Activated T-cell treated with anti-CD3 and anti-CD28 coated beads, Interleukin-2, amount 50 U/mL, for 1 hour (primary cell): ENCODE measurements at regions not wholly inside any gene's neighbourhood (a gene's known extent, or its start where the extent isn't known, plus 50 kb on each side); places are given as distances from the start of the nearest gene placed in this dataset.

Experiments used
- DNase-seq: peaks from one replicate; pipeline ENCODE4 v3.0.0-alpha.2; 2020

DNA sequence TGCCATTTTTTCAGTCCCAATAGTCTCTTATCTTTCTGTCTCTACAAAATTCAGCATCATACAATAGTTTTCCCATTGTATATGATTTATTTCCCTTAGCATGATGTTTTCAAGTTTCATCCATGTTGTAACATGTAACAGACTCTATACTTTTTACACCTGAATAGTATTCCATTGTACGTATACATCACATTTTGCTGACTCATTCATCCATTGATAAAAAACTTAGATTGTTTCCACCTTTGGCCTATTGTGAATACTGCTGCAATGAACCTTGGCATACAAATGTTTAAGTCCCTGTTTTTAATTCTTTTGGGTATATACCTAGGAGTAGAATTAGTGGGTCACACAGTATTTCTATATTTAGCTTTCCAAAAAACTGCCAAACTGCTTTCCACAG lies 349.3 kb upstream of the CDH2 start:
- no peak for DNase-seq

DNA sequence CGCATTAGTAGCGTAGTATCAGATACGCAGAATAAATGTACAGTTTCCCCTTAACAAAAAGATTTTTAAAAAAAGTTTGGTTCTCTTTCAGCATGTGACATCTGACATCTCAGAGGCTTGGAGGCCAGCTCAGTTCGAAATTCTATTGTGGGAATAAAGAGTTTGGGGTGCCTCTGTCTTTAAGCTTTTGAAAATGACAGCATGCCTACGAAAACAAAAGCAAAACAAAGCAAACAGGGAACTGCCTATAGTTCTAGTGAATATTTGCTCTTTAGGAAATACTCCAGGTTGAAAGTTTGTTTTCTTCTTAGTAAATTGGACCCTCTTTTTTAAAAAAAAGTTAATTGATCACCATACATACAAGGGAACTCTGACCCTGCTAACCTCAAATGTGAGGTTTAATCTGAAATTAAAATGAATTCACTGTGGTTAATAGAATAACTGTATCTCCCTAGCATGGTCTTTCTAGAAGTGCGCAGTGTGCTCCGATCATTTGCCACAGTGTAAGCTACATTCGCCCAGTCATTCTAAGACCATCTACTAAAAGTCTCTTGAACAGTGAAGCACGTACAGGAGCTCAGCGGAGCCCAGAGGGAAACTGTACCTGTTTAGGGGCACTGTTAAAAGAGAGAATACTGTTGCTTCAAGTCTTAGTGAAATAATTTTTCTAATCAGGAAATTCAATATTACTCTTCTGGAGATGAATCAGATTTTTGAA lies 347.0 kb upstream of the CDH2 start:
- DNase-seq = no peak

DNA sequence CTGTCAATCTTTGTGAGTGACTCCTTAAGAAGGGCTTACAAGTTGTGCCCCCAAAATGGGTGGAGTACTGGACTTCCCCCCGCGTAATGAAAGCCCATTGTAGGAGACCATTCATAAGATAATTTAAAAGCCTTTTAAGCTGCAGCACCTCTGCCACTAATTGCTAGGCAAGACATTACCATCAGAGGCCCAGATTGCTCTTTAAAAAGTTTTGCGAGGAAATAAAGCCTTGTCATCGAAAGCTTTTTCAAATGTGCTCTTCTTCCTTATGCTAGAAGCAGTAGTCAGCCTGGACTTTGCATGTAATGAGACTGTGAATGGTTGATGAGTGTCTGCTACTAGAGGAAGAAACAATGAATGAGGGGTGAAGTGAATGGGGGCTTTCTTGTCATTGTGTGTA lies 345.3 kb upstream of the CDH2 start:
- DNase-seq = no peak

DNA sequence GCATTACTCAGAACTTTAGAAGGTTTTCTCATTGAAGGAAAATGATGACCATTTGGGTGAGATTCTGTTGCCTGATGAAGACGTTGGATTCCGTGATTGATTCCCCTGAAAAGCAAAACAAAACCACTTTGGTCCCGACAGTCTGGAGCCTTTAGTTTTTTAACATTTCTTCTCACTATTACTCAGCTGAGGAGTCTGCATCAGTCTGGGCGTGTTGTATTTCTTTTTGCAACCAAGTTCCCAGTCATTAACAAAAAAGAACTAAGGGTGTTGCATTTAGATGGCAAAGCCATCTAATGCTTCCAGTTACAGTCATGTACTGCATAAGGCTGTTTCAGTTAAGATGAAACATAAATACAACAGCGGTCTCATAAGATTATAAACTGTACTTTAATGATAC lies 343.1 kb upstream of the CDH2 start:
- no peak for DNase-seq

DNA sequence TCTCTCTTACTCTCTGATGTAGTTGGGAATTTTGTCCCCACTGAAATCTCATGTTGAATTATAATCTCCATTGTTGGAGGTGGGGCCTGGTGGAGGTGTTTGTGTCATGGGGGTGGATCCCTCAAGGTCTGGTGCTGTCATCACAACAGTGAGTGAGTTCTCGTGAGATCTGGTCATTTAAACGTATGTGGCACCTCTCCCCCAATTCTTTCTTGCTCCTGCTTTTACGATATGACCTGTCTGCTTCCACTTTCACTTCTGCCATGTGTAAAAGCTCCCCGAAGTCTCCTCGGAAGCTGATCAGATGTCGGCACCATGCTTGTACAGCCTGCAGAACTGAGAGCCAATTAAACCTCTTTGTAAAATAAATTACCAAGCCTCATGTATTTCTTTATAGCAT lies 337.8 kb upstream of the CDH2 start:
- no peak for DNase-seq

DNA sequence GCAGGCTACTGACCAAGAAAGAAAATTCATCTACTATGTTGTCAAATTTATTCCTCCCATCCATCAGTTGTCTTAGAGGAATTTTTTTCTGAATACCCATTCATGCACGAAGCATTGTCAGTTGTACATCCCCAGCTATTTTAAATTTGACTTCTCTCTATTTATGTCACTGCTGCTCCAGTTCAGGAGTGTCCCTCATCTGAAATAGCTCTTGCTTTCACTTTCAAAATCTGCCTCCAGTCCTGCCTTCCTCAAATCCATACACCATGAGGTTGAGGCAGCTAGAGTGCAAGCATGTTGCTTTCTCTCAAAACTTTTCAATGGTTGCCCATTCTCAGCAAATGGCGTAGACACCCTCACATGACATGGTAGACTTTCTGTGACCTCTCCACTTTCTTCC lies 335.4 kb upstream of the CDH2 start:
- no peak for DNase-seq

DNA sequence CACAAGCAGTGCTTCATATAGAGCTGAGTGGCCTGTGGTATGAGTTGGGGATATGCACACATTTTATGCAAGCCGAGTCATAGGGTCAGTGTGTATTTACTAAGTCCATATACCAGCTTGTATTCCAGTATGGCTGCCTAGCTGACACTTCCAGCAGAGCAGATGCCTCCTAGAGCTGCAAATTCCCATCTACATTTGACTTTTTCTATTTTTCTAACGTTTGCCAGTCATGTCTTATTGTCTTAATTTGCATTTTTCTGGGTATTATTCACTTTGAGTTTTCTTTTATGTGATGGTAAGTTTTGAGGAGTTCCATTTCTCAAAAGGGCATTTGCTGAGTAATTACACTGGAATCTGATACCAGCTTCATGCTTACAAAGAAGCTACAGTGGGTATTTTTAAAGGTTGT lies 334.5 kb upstream of the CDH2 start:
- DNase-seq = no peak

DNA sequence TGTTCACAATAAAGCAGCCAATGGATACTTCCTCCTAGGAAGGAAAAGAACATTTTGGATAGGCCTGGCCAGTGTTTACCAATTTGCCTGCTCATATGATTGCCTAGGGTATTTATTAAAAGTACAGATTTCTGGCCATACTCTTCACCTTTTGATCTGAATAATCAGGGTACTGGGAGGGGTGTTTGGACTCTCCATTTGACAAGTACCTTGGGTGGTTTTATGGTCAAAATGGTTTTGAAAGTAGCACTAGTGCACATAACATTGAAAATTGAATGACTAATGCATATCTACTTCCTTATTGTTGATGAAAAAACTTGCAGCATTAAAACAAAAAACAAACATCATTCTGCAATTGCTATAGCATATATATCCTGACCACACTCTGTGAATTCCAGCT lies 333.3 kb upstream of the CDH2 start:
- no peak for DNase-seq

DNA sequence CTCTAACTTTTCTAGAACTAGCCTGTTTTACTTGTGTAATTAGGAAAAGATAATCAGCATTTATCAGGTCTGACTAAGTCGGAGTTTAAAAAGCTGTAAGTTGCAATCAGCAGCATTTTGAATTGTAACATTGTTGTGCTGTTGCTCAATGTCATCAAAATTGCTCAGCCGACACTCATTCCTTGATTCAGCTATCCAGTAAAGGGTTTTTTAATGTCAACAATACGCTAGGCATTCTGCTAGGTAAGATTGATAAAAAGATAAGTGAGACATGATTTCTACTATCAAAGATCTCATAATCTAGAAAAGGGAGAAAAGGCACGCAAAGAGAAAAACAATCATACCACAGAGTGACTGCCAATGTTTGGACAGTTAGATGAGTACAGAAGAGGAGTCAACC lies 327.1 kb upstream of the CDH2 start:
- DNase-seq = no peak

DNA sequence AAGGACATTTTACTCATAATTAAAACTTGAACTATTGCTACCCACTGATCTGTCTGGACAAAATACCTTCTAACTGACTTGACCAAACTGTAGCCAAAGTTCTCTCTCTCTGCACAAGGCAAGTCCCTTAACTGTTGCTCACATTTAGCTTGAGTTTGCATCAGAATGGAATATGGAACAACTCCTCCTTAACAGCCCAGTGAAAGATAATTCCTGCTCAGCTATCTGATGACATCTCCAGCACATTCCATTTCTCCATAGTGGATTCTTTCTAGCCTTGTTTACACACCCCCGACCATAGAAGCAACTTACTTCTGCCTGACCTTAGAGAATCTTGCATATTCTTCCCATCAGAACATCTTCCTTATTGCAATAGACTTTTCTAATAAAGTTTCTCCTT lies 317.2 kb upstream of the CDH2 start:
- DNase-seq = no peak

DNA sequence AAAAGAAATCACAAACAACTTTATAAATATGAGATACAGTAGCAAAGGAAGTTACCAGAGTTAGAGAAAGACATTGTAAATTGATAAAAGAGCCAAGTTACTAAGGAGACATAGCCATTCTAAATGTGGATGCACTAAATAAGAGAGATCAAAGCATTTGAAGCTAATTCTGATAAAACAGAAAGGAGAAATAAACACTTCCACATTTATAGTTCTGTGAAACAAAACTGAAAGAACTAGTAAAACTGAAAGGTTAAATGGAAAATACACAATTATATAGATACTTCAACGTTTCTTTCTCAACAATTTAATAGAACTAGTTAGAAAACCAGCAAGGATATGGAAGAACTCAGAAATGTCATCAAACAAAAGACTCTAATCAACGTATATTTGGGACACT lies 309.0 kb upstream of the CDH2 start:
- DNase-seq = no peak

DNA sequence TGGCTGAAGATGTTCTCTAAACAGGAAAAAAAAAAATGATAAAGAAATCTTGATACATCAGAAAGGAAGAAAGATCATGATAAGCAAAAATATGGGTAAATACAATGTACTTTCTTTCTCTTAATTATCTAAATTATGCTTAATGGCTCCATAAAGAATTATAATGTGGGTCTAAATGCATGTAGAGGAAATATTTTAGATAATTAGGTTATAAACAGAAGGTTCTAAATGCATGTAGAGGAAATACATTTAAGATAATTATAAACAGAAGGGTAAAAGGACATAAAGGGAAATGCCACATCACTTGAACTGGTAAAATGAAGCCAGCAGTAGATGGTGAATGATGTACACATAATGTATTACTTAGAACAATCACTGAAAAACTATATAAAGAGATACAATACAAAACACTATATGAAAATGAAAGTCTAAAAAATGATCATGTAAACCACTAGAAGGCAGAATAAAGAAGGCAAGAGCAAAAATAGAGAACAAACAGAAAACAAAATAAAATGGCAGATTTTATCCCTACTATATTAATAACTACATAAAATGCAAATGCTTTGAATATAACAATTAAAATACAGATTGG lies 308.4 kb upstream of the CDH2 start:
- no peak for DNase-seq

DNA sequence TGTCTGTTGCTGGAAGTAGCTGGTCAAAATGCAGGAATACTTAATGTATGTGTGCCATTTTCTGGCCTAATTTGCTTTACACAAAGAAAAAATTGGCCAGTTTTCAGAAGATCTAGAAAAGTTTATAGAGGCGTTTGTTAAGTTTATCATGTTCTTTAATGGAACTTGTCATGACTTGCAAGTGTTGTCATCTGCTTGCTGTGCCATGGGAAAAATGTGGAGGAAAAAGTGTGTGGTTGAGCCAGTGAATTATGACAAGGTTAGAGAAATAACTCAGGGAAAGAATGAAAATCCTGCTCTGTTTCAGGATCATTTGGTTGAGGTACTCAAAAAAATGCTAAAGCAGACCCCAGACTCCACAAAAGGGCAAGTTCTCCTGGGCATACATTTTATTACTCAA lies 301.6 kb upstream of the CDH2 start:
- DNase-seq = no peak

DNA sequence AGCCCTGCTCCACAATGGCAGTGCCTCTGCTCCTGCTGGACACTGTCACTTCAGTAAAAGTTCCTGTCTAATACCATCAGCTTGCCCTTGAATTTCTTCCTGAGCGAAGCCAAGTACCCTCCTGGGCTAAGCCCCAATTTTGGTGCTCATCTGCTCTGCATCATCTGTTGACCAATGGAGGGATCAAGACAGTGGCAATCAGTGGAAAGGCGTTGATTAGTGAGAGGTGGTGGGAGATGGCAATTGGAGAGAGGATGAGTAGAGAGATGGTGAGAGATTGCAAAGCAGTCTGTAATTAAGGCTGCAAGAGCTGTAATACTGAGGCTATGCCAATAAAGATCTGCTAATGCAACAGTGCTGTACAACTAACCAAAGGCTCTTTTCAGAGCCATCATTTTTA lies 299.4 kb upstream of the CDH2 start:
- no peak for DNase-seq

DNA sequence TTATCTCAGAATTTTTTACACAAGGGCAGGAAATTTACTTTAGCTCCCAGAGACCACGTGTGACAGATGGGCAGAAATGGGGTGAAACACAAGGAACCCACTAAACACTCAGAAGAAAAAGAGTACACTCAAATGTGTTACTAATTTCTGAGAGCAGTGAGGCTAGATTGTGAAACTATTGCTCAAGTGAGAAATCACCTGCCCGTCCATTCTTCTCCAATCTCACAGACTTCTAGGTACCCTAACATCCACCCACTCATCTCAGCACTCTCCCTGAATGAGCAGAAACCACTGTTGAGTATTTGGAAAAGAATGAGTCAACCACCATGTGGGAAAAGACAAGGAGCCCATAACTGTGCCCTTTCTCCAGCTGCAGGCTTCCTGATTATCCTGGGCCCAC lies 293.0 kb upstream of the CDH2 start:
- no peak for DNase-seq

DNA sequence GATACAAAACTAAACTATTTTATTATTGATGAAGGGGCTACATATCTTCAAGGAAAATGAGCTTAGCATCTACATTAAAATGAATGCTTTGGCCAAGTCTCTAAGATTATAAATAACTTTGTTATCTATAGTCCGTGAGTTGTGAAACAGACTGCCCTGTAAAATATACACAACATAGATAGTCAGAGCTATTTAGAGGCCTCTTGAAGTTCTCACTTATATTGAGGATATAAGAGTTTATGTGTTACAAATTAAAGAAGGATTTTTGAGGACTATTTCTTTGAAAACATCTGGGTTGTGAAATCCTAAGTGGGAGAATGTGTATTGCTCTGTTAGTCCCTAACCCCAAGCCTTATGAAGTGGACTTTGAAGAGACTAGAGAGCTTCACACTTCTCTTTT lies 292.0 kb upstream of the CDH2 start:
- DNase-seq = no peak

DNA sequence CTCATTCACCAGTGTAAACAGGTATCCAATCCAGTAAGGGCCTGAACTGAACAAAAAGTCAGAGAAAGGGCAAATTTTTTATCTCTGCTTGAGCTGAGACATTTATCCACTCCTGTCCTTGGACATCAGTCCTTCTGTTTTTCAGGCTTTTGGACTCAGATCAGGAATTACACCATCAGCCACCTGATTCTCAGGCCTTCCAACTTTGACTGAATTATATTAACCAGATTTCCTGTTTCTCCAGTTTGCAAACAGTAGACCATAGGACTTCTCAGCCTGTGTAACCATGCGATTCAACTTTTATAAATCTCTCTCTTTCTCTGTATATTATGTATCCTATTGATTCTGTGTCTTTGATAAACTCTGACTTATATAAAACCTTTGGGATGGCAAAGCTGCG lies 289.3 kb upstream of the CDH2 start:
- DNase-seq = no peak

DNA sequence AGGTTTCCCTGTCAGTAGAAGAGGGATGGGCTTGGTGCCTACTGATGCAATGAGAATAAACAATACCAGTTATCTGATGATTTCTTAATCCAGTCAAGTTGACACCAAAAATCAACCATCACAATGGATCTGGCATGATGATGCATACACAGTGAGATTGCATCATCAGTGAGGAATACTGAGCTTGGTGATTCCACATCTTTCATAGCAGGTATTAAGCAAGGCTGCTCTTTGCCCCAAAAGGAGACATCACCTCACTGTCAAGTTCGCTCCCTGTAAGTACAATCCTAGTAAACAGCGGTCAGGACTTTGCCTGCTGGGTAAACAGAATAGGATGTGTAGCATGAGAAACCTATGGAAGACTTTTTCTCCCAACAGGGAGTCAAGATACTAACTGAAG lies 282.7 kb upstream of the CDH2 start:
- DNase-seq = no peak

DNA sequence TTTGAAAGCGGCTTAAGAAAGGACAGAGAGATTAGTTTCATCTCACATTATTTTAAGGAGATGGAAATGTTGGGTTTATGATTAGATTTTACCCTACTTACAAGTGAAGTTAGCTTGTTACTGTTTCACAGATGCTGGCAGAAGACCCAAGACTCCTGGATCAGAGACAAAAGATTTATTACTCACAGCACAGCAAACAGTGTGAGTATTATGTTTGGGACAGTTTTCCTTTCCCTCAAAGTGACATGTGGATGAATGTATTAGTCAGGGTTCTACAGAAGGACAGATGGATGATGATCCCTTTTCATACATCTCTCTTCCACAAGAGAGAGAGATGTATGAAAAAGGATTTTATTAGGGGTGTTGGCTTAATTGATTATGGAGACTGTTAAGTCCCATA lies 281.8 kb upstream of the CDH2 start:
- no peak for DNase-seq

DNA sequence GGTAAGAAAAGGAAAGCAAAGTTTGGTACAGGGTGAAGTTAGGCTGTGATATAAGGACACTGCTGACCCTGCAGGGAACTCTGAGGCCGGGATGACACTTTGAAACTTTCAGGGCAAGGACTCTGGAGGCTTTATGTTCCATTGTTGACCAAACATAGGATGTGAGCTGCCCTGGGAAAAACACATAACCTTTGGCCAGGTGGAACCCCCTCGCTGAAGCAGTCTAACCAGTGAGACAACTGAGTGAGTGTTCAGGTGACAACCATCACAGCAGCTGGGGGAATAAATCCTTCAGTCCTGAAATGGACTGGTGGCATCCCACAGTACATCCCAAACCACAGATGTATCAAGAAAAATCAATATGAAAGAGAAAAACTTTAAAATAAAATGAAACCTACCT lies 280.9 kb upstream of the CDH2 start:
- no peak for DNase-seq

DNA sequence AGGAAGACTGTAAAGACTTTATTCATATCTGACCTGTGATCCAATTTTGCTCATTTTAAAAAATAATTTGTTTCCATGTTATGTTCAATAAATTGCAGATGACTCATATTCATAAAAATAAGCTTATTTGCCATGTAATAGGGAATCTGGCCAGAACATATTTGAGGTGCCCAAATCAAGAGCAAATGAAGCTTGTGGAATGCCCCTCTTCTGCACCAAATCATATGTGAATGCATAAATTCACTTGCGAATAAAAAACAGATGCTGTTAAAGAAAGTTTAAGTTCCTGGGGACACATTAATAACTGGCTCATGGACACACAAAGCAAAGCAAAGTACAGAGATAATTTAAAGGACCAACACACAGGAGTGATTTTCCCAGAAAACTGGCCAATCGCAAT lies 279.0 kb upstream of the CDH2 start:
- DNase-seq = no peak

DNA sequence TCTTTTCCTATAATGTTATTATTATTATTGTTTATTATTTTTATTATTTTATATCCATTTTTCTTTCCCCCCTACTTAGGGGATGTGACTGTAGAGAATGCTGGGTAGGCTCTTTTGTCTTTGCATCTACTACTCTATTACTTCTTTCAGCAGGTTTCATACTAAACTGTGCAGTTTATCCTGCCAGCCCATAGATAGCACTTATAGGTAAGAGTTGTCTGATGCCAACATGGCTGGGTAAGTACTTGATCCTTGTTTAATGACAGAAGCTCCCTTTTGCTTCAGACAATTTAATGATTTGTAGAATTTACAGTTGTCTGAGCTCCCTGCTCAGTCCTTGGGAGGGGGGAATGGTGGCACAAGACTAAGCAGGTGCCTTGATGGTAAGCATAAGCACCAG lies 262.9 kb upstream of the CDH2 start:
- DNase-seq = no peak

DNA sequence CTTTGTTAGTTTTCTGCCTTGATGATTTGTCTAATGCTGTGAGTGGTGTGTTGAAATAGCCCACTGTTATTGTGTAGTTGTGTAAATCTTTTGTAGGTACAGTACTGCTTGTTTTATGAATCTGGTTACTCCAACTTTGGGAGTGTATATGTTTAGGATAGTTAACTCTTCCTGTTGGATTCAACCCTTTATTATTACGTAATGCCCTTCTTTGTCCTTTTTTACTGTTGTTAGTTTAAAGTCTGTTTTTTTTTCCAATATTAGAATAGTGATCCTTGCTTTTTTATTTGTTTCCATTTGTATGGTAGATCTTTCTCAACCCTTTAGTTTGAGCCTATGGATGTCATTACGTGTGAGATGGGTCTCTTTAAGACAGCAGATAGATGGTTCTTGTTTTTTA lies 261.5 kb upstream of the CDH2 start:
- DNase-seq = no peak

DNA sequence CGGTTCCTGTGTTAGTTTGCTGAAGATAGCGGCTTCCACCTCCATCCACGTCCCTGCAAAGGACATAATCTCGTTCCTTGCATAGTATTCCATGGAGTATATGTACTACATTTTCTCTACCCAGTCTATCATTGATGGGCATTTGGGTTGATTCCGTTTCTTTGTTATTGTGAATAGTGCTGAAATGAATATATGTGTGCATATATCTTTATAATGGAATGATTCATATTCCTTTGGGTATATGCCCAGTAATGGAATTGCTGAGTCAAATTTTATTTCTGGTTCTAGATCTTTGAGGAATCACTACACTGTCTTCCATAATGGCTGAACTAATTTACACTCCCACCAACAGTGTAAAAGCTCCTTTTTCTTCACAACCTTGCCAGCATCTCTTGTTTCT lies 255.4 kb upstream of the CDH2 start:
- no peak for DNase-seq

DNA sequence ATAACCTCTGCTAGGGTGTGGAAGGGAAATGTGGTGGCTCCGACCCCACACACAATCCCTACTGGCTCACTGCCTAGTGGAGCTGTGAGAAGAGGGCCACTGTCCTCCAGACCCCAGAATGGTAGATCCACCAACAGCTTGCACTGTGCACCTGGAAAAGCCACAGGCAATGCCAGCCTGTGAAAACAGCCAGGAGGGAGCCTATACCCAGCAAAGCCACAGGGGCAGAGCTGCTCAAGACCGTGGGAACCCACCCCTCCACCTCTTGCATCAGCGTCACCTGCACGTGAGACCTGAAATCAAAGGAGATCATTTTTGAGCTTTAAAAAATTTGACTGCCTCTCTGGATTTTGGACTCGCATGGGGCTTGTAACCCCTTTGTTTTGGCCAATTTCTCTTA lies 249.0 kb upstream of the CDH2 start:
- DNase-seq = no peak

DNA sequence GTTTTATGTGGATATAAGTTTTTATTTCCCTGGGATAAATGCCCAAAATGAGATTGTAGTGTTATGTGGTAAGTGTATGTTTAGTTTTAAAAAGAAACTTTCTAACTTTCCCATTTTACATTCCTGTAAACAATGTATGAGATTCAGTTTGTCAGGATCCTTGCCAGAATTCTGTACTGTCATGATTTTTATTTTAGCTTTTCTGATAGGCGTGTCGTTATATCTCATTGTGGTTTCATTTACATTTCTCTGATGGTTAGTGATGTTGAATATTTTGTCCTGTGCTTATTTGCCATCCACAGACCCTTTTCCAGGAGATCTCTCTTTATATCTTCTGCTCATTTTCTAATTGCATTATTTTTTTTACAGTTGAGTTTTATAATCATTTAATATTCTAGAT lies 245.6 kb upstream of the CDH2 start:
- no peak for DNase-seq
